NCI-H526 treated with DMSO at 0.1 percent for 48 hours (cell line): ENCODE measurements at regions not wholly inside any gene's neighbourhood (a gene's known extent, or its start where the extent isn't known, plus 50 kb on each side); places are given as distances from the start of the nearest gene placed in this dataset.
"Not testable (repeated sequence)": the region's sequence is repeated elsewhere in the genome, so short reads cannot be mapped to it uniquely, and the experiment has no call there.

Source experiments
- DNase-seq: peaks from one replicate; lab custom pipeline; 2025; lab: John Stamatoyannopoulos, UW

- DNase-seq: no peak
Measured at GRCh38 chr2:183925281-183925680, 673.0 kb upstream of the ZNF804A start.

DNA sequence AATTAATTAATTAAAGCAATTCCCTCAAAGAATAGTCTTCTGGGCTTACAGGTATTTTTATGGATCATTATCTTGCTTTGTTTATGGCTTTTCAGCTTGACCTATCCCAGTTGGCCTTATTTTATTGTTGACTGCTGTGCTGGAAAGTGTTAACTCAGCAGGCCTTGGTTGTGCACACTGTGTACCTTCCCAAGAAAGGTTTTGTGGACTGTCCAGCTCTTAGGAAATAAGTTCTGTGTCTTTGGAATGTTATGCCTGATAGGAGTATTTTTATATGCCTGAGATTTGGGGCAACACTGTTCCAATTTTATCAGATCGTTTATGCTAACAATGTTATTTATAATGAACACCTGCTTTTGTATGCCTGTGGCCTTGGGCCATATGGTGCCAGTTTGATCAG is 671.9 kb upstream of the ZNF804A start:
- no peak for DNase-seq

GRCh38 chr2:183927406-183928325 is 670.7 kb upstream of the ZNF804A start:
- no peak for DNase-seq

DNA sequence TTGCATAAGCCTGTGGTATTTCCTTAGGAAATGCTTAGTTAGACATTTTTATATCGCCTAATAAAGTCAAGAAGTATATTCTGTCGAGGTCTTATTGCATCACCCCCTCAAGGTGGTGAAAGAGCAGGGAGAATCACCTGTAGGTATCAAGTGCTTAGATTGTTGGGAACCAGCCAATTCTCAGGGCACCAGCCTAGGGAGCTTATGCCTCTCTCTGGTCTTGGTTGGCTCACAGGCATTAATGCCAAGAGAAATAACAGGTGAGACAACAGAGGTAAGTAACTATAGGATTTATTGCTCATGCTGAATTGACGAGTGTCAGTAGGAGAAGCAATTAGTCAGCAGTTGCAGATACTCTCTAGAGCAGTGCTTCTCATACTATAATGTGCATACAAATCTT is 663.3 kb upstream of the ZNF804A start:
- no peak for DNase-seq

- DNase-seq: no peak
Measured at GRCh38 chr2:183937220-183937619, 661.1 kb upstream of the ZNF804A start.

DNA sequence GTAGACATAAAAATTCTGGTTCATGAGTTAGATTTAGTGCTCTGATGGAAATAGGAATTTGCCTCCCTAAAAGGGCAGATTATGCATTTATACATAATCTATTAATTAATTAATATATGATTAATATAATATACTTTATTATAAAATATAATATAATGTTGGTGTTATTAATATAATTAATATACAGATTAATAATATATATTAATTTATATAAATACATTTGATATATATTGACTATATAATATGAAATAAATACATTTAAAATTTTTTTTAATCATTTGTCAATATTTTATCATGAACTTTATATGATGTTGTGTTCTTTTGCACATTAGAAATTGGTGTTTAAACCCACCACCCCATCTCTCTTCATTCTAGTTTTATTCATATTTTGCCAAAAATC is 652.1 kb upstream of the ZNF804A start:
- DNase-seq: no peak

DNA sequence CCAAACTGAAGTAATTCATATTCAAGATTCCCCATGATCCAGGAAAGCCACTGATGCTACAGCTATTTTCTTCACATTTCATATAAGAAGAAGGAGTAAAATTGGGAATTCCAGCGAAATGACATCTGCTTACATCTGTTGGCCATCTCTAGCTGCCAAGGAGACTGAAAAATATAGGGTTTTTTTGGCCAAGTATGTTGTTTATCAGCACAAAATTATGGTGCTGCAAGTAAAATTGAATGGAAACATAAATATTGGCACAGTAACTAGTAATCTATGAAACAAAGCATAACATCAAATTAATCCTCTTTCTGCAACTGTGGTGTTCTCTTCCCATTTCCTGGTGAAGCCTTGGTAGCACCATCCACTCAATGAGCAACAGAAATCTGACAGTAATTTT is 649.5 kb upstream of the ZNF804A start:
- DNase-seq: no peak

DNA sequence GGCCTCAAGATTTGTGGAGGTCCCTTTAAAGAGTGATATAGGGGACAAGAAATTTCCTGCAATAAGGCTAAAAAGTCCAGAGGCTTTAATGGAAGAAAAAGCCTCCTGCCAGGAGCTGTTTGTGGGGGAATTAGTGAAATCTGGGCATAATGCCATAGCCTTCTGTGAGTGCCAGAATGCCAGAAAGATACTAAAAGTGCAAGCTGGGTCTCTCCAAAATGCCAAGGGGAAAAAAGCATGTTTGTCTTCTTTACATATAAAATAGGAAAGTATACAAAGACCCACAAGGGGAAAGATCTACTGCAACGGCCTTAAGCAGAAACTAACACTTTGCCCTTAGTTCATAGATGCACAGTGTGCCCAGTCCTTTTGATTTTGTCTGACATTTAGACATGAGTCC is 647.7 kb upstream of the ZNF804A start:
- DNase-seq: no peak

DNA sequence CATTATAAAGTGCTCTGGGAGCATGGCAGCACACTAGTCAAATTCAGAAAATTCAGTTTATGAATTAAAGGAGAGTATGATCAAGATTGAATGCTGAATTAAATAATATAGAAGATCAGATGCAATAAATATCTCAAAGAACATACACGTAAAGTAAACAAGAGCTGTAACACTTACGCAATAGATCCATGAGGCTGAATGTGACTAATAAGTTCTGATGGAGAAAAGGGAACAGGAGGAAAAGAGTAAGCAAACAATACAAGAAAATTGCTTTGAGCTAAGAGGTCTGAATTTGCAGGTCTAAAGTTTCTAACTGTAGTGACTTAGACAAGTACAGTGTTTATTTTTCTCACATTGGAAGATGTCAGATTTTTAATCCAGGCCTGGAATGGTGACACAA is 646.7 kb upstream of the ZNF804A start:
- DNase-seq: no peak

DNA sequence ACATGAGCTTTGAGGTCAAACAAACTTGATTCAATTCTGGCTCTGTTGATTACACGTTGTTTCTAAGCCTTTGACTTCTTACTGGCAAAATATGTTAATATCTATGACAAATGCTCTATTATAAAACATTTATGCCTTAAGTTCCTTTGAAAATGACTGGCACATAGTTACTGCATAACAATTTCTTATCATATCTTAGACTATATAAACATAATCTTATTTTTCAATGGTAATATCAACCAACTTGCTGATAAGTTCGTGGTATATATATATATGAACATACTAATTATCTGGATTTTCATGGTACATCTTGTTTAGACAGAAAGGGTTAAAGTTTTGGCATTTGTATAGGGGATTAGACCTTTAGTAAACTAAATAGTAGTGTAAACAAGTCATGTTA is 645.6 kb upstream of the ZNF804A start:
- DNase-seq: no peak

GRCh38 chr2:183963609-183964008 is 634.7 kb upstream of the ZNF804A start:
- DNase-seq: no peak

- DNase-seq: no peak
Measured at GRCh38 chr2:183964565-183964964, 633.8 kb upstream of the ZNF804A start.

GRCh38 chr2:183967756-183968155 is 630.6 kb upstream of the ZNF804A start:
- DNase-seq: no peak

DNA sequence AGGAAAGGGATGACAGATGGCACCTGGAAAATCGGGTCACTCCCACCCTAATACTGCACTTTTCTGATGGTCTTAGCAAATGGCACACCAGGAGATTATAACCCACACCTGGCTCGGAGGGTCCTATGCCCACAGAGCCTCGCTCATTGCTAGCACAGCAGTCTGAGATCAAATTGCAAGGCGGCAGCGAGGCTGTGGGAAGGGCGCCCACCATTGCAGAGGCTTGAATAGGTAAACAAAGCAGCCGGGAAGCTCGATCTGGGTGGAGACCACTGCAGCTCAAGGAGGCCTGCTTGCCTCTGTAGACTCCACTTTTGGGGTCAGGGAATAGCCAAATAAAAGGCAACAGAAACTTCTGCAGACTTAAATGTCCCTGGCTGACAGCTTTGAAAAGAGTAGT is 622.7 kb upstream of the ZNF804A start:
- not testable (repeated sequence) for DNase-seq

DNA sequence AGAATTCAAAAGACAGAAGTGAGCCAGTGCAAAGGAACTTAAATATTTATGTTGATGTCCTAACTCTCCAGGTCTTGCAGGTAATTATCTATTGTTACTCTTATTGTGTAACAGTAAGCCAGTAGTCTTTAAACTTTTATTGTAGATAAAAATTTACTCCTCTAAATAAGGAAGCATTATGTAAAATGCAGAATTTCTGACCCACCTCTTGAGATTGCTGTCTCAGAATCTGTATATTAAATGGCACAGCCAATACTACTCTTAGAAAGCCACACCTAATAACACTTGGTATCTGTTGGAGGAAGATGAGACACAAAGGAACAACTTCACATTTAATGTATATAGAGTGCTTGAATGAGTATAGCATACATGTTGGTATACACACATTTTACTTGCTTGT is 613.5 kb upstream of the ZNF804A start:
- no peak for DNase-seq

- no peak for DNase-seq
Measured at GRCh38 chr2:183991968-183992367, 606.4 kb upstream of the ZNF804A start.

DNA sequence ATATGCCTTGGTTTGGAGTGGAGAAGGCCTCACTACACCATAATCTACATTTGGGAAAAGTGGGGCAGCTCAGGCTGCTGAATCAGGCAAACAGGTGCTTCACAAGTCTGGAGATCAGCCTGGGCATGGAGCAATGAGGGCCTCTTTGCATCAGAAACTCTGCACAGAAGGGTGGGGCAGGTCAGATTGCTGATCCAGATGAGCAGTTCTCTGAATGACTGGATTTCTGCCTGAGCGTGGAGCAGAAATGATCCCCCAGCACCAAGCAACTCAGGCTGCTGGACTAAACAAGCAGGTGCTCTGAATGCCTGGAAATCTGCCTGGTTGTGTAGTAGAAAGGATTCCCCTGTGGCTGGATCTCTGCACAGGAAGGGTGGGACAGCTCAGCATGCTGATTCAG is 605.3 kb upstream of the ZNF804A start:
- no peak for DNase-seq

DNA sequence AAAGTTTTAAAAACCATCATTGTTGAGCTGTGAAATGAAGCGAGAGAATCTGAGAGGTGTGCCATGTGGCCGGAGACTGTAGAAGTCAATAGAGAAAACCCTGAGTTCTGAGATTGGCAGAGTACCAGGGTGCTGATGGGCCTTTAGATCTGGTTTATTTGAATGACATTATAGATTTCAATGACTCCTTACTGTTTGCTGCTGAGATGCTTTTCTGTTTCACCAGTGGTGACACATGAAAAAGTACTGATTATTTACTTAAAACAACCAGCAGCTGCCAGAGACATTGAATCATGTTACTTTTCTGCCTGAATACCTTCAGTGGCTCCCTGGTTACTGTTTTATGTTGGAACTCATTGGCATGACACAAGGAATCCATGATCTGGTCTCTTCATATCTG is 602.7 kb upstream of the ZNF804A start:
- DNase-seq: no peak

- DNase-seq: no peak
Measured at GRCh38 chr2:183996825-183997793, 601.2 kb upstream of the ZNF804A start.

DNA sequence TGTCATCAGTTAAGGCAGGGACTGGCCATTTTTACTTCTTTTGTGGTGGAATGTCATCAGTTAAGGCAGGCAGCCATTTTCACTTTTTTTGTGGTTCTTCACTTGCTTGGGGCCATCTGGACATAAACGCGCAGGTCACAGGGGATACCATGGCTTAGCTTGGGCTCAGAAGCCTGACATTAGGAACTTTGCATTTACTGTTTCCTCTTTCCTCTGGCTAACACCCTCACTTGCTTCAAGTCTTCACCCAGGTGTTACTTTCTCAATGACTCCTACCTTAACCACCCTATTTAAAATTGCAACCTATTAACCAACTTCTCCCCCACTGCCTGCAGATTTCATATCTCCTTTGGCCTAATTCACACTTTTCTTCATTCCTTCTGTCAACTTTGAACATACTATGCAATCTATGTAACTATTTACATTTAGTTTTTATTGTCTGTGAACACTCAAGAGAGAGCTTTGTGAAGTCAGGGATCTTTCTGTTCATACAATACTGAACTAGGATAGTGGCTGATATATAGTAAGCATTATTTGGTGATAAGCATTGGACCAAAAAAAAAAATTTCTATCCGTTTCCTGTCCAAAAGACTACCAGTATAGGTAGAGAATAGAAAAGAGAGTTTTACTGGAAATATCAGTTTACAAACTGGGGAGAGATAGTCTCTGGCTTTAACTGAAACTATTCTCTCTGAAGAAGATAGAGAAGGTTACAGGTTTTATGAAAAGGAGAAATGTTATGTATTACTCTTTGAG is 600.1 kb upstream of the ZNF804A start:
- no peak for DNase-seq

GRCh38 chr2:183998797-183999190 is 599.5 kb upstream of the ZNF804A start:
- DNase-seq: no peak

DNA sequence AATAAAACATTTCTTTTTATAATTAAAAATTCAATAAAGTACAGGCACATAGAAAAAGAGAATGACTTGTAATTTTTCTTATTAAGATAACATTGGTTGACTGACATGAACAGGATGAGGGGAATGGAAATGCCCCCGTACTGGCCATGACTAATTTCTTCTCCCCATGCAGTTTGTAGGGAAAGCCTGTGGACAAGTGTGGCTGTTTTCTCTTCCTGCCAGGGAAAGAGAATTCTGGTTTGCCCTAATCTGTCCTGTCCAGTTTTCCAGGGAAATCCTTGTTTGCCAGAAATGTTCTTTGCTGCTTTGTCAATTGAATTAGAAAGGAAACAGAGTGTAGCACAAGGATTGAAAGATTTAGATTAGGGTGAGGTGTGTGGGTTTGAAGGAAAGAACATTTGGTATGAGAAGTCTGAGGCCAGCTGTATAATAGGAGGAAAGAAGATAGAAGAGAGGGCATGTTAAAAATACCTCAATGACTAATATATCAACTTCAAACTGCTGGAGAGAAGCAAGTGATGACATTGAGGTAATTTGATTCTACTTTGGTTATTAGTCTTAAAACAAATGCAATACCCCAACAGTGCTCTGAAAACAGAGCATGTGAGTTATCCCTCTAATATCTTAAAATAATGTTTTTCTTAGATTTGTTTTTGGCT is 593.9 kb upstream of the ZNF804A start:
- DNase-seq: no peak
